GM18511 (cell line): ENCODE measurements at regions not wholly inside any gene's neighbourhood (a gene's known extent, or its start where the extent isn't known, plus 50 kb on each side); places are given as distances from the start of the nearest gene placed in this dataset.
"Not testable (repeated sequence)": the region's sequence is repeated elsewhere in the genome, so short reads cannot be mapped to it uniquely, and the experiment has no call there.

Source experiments
- ATAC-seq: cut with Tn5 transposase; IDR thresholded peaks from one replicate; pipeline ENCODE4 v1.9.1; 2021; ENCODE audit warnings: mild to moderate bottlenecking, moderate library complexity; ENCODE audit not compliant: unreplicated experiment

DNA sequence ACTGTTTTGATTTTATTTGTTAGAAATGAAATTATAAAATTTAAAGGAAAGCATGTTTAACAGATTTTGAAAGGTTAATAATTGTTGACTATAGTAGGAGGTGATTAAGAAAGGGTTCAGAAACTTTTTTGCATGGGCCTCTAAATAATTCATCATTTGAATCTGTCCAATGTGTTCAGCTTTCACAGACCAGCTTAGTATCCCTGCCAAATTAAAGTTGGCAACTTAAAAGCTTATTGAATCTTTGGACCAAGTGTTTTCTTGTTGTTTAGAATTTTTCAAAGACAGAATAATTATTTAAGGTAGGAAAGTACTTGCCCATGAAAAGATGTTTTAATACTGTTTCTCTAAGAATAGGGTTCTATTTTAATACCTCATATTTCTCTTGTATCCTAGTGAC is 466.0 kb downstream of the GJA1 start:
- ATAC-seq = no peak

DNA sequence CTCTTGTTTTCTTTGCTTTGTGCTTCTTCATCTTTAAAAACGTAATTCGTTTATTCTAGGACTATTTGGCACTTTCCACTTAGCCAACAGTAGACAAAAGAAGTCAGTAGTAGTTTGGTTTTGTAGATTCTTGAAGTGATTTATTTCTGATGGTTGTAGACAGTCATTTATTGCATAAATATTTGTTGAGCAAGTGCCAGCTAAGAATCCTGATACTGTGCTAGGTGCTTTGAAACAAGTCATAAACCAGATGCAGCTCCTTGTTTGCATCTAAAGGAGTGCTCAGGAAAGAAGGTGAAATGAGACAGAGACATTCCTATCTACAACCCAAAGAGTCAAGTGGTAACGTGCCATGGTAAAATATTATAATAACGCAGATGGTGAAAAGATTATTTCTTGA is 469.1 kb downstream of the GJA1 start:
- no peak for ATAC-seq

DNA sequence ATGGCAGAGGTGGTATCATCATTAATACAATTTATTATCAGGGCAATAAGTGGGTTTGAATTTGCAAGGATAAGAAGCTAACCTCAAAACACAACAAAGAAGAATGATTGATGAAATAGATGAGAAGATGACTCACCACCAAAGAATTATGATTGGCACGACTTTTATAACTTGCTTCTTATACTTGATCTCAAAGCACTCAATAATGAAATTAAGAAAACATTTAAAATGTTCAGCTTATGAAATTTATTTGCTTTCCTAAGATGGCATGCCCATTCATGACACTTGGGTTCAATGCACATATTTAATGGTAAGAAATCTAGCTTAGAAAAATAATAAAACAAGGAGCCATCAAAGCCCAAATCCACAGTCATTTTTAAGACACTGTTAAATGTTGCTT is 477.5 kb downstream of the GJA1 start:
- no peak for ATAC-seq

DNA sequence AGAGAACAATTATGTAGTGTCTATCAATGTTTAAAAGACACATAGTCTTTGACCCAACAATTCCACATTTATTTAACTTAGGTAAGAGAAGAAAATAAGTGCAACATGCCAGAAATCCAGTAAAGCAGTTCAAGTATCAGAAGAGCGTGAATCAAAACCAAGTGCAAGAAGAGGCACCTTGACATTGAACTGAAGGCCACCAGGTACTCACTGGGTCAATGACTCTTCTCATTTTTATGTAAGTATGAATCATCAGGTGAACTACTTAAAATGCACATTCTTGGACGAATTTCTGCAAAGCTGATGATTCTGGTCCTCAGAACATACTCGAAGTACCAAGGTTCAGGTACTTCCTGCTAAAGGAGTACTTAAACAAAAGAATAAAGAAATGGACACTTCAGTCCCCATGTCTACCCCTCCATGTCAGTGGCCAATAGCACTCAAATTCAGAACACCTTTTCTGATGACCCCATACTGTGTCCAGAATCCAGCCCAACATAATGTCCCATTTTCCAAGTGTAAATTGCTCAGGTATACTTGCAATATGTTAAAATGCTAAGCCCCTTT is 481.9 kb downstream of the GJA1 start:
- no peak for ATAC-seq

DNA sequence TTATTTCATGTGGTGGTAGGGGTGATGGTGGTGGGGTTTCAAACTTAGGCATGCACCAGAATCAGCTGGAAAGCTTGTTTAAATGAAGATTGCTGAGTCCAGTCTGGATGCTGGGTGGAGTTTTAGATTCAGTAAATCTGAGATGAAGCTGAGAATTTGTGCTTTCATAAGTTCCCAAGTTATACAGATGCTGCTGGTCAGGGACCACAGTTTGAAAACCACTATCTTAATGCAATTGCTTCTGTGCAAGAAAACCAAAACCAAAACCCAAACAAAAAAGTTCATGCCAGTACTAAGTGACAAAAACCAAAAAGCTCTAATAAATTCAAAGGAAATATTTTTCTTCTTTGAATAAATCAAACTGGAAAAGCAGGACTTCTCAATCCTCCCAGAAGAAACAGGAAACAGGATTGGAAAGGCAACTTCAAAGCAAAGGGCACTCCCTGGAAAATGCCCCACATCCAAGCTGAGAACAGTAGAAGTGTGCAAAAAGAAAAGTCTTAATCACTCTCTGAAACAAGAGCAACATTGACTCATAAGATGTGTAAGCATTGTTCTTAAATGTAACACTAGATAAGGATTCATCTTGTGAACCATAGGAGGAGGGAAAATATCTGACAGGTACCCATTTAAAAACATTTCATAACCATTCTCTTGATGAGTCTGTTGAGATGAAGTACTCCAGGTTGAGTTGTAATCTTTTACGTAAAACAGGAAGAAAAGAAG is 481.5 kb upstream of the HSF2 start:
- ATAC-seq = no peak

DNA sequence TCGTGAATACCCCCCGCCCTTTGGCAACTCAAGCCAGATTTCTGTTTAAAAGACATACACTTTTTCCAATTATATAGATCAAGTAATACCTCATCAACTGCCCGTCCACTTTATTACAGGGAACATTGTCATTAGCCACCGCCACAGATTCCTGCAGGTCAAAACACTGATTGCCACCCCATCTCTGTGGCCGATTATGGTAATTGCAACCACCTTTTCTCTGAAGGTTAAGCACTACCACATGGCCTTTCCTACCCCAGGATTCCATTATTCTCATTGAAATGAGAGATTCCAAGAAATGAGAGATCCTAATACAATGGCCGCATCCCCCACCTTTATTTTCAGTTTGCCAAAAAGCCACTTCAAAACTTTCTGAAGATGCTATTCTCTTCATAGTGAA is 478.8 kb upstream of the HSF2 start:
- no peak for ATAC-seq

DNA sequence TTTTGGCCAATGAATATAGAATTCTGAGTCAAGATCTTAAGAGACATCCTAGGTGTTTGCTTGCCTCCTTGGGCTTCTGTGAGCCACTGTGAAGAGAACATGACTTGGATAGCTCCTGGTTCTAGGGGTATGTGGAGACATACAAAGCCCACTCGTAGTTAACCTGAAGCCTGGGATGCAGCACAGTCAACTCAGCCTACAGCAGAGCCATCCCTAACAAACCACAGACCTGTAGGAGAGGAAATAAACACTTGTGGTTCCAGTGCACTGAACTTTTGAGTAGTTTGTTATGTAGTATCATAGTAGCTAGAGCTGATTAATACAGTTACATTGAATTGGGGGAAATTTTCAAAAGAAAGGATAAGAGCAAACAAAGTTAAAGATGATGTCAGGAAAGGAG is 474.4 kb upstream of the HSF2 start:
- no peak for ATAC-seq

DNA sequence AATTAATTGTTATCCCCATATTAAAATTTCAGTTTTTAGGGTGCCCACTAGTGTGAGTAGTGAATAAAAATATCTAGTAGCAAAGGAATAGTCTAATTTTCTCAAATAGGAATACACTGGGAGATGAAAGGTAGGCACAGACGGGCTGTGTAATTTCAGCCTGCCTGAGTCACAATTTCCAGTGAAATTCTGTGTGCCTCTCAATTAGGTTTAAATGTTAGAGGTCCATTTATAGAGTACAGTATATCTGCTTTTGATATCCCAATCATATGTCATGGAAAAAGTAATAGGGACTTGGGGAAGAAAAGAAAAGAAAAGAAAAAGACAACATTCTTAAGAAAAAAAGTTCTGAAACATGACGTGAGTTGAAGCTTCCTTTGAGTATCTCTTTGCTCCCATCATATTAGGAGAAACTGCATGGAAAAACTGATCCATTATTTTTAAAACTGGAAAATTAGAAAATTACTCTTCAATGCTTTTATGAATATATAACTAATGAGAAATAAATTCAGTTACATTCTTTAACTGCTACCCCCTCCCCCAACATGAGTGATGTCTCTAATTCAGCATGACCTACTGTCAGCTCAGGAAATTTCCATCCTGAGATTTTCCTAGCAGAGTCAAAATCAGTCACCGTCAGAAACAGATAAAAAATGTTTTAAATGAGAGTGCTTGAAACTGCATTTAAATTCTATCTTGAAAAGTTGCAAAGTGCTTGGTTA is 473.8 kb upstream of the HSF2 start:
- no peak for ATAC-seq

DNA sequence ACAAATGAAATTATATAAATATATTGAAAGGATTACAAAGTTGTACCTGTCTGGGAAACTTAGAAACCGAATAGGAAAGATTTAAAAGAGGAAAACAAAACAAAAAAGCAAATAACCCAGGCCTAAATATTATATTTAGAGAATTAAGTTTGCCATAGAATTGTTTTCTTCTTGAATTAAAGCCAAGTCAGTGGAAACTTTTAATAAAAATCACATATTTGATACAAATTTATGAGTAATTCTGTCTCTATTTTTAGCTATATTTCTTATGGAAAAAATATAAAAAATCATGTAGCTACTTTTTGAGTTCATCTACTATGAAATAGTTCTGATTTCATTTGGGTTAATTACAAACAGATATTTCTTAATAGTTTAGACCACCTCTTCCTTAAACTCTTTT is 470.2 kb upstream of the HSF2 start:
- no peak for ATAC-seq

DNA sequence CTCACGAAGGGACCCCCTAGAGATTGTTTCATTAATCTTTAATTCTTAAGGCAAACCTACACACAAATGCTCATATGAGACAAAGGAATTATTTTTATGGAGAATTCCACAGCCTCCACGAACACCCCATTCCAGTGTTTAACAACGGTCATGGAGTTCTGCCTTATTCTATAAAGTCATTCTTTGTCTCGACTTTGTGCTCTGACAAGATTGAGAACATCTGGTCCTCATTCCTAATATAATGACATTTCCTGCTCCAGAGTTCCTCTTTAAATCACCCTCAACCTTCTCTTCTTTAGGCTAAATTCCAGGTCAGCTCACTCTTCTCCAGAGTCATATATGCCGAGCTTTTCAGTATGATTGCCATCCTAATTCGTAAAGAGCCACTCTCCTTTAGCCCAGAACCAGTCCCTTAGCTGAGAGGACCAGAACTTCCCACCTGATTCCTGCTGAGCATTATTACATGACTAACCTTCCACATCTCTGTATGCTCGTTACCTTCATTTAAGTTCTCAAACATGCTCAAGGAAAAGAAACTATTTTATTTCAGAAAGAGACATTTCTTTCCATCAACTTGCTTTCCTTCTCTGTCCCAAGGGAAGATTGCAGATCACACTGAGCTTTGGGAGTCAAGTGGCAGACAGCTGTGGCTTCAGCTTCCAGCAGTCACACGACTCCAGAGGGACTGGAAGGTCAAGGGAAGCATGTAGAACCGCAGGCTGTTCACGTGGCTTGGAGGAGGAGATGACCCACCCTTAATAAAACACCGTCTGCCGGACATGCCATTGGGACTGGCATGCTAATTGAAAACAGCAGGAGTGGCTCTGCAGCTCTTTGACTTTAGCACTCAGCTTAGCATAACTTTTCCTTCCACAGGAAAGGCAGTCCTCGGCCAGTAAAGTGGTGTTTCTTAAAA is 467.1 kb upstream of the HSF2 start:
- no peak for ATAC-seq

DNA sequence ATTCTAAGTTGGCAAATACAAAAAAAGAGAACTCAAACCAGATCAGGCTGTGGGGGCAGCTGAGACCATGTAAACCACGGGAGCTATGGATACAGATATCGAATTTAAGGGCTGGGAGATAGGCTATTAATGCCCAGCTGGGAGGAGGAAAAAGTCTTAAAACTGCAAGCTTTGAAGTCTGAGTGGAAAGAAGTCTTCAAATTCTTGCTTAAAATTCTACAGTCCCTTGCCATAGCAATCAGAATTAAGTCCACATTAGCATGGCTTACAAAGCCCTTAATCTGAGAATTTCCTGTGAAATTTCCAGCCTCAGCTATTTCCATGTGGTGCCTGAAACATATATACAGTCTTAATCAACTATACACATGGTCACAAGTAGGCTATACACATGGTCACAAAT is 465.0 kb upstream of the HSF2 start:
- no peak for ATAC-seq

DNA sequence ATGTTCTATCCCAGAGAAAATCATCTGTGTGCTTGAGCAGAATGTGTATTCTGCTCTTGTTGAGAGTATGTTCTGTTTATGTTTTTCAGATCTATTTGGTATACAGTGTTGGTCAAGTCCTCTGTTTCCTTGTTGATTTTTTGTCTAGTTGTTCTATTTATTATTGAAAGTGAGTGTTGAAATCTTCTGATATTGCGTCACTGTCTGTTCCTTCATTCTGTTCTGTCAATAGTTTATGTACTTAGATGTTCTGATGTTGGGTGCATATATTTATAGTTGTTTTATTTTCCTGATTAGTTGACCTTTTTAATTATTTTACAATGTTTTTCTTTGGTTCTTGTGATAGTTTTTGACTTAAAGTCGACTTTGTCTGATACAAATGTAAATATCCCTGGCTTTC is 458.7 kb upstream of the HSF2 start:
- ATAC-seq = no peak

DNA sequence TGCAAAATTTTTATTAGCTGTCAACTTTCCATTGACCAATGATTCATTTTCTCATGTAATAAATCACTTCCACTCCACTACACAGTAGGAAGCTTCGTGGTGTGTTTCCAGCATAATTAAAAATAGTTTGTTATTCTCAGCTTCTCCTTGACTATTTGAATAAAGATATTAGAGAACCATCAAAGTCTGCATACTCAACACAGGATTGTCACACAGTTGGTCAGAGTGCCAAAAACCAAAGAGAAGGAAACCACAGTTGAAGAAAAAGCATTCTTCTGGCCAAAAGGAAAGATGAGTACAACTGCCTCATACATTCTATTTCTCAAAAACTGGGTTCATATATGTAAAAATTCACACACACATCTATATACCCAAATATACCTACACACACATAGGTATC is 455.1 kb upstream of the HSF2 start:
- no peak for ATAC-seq

DNA sequence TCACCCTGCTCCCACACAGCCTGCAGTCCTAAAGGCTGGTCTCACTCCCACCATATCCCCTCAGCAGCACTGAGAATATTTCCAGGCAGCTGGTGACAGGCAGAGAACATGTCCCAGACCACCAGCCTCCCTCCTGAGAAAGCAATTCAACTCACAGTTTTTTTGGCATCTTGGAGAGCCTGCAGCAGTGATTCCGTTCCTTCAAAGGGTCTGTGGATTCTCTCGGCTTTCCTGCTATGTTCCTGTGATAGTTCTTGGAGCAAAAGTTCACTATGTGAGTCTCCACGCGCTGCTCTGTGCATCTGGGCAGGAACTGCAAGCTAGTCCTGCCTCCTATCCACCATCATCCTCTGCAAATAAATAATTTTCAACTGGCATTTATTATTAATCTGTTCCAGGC is 448.3 kb upstream of the HSF2 start:
- ATAC-seq = no peak

DNA sequence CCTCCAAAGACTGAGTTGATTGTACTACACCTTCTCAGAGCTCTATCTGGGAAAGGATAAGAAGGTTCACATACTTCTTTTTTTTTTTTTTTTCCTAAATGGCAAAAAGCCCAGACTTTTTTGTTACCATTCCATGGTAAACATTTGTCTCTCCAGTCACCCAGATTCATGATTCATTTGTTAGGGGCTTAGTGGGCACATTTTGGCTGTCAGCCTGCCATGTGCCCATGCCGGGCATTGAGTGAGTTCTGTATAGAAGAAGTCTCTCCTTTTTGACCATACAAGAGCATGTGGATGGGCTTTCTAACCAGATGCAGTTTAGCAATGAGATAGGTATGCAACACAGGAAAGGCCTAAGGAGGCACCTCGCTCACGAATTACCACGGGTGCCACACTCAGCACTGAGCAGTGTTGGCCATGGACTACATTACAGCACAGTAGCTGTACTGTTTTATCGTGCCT is 447.5 kb upstream of the HSF2 start:
- ATAC-seq = no peak

DNA sequence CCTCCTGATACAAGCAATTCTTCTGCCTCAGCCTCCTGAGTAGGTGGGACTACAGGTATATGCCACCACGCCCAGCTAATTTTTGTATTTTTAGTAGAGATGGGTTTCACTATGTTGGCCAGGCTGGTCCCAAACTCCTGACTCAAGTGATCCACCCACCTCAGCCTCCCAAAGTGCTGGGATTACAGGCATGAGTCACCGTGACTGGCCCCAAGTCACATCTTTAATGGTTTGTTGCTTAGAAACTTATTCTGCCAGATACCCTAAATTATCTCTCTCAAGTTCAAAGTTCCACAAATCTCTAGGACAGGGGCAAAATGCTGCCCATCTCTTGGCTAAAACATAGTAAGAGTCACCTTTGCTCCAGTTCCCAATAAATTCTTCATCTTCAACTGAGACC is 444.1 kb upstream of the HSF2 start:
- ATAC-seq = not testable (repeated sequence)

DNA sequence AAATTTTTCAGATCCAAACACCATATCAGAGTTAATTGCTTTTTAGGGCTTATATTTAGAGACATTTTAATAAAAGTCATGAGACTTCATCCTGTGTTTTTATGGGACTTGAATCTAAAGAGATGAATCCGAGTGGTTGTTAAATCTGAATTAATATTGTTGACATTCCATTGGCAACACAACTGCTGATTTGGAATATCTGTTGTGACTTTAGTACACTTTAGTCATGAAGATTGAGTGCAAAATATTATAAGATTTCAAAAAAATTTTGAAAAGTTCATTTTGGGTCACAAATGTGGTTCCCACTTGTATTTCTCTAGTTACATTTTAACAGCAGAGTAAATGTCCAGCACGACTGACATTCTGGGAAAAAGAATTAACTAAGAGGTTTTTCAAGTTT is 442.7 kb upstream of the HSF2 start:
- ATAC-seq = no peak

DNA sequence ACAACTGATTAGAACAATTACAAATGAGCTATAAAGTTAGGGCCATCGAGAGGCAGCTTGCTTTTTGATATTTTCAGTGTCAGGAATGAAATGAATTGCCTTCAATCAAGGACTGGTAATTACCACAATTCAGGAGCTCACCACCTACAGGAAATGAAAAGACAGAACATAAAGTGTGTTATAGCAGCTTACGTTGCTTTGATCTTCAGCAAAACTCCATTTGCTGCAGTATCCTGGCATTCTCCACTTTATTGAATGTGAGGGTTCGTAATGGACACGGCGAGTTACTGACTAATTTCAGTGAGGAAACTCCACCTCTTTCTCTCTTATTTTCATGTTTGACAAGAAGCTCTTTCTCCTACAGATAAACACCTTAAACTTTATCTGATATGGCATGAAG is 440.0 kb upstream of the HSF2 start:
- ATAC-seq = no peak

DNA sequence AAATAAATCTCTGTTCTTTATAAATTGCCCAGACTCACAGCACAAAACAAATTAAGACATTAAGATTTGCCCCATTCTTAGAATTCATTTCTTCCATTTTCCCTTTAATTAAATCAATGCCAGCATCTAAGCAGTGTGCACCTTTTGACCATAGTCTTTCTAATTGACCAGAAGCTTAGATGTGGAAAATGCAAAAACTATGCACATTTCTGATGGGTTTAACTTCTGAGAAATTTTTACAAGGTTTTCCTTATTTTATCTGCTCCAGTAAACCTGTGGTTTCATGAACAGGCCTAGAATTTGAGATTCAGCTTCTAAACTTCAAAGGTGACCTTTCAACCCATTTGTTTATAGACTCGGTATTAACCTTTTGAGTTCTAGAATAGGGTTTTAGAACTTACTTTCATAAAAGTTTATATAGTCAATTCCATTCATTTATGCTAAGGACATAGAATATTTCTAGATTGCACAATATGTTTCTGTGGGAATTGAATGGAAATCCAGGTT is 437.8 kb upstream of the HSF2 start:
- no peak for ATAC-seq

DNA sequence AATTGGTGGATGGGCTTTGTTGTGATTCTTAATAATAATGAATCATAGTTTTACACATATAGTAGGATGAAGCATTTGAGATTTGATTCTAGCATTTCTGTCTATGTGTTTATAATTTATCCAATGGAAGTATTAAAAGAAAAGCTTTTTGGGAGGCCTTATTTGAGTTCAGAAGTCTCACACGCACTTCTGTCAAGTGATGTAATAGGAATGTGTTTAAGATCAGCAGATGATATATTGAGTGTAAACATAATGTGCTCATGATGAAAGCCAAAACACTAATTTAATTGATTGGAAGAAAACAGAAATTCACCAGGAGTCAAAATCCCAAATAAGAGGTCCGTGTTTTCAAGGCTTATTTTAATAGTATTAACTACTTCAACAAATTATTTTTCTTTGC is 435.6 kb upstream of the HSF2 start:
- no peak for ATAC-seq

DNA sequence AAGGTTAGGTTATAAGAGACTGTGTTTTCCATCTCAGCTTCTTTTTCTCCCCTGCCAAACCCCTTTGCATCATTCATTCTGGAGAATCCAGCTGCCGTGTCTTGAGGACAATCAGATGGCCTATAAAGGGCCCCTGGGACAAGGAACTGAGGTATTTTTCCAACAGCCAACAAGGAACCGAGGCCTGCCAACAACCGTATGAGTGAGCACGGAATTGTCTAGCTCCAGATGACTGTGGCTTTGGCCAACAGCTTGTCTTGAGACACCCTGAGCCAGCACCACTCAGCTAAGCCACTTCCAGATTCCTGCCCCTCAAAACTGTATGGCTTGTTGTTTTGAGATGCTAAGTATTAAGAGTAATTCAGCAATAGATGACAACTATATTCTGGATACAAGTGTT is 433.7 kb upstream of the HSF2 start:
- no peak for ATAC-seq
